SK-N-SH (cell line): ENCODE measurements at regions not wholly inside any gene's neighbourhood (a gene's known extent, or its start where the extent isn't known, plus 50 kb on each side); places are given as distances from the start of the nearest gene placed in this dataset.

ENCODE experiments used
- CTCF ChIA-PET: fragments of 300-600, 350-600 bp; formaldehyde crosslinking; extraction: SDS; loops from one replicate; lab custom pipeline; 2021; lab: Yijun Ruan, JAX
- POLR2A ChIA-PET: fragments of 350-600 bp; sonication (Branson Sonifier 250); formaldehyde crosslinking; extraction: SDS; loops from one replicate; lab custom pipeline; 2020; ENCODE audit warnings: antibody characterized with exemption, inconsistent platforms; lab: Yijun Ruan, JAX
- DNase-seq: peaks from one replicate; pipeline ENCODE4 v3.0.0; 2012
- H2AFZ ChIP-seq: fragments of 200-600 bp; sonication (generic); 2 replicates; pipeline ENCODE4 v1.8.1; 2016; ENCODE audit warnings: antibody characterized with exemption, mild to moderate bottlenecking, low read depth
- H3F3A ChIP-seq: fragments of 200-600 bp; sonication (generic); replicated peaks from 2 replicates; pipeline ENCODE3; 2016; ENCODE audit warnings: antibody characterized with exemption, mild to moderate bottlenecking; ENCODE audit not compliant: insufficient read depth
- H3K27ac ChIP-seq, 2 experiments: fragments of 200-500 bp in 1 of 2; fragments of 200-600 bp in 1 of 2; sonication (Bioruptor generic) in 1 of 2; sonication (generic), shearing (Covaris generic) in 1 of 2; 2 replicates each; pipeline versions ENCODE4 v1.5.1 to v1.6.1; 2014 to 2016; ENCODE audit warnings: low read depth in 2 of 2, inconsistent platforms in 1 of 2, low read length in 1 of 2, mild to moderate bottlenecking in 1 of 2, mixed read lengths in 1 of 2
- H3K27me3 ChIP-seq: fragments of 200-600 bp; sonication (generic), shearing (Covaris generic); 2 replicates; pipeline ENCODE4 v1.6.1; 2016; ENCODE audit warnings: mixed run types; ENCODE audit not compliant: insufficient read depth
- H3K36me3 ChIP-seq, 2 experiments: fragments of 200-500 bp in 1 of 2; fragments of 200-600 bp in 1 of 2; sonication (Bioruptor generic) in 1 of 2; sonication (generic) in 1 of 2; replicated peaks in 1 of 2; 2 replicates each; pipeline versions ENCODE3 to v1.5.1; 2014 to 2016; ENCODE audit warnings: low read length in 1 of 2, mild to moderate bottlenecking in 1 of 2; ENCODE audit not compliant: insufficient read depth in 2 of 2, control insufficient read depth in 1 of 2
- H3K4me1 ChIP-seq, 2 experiments: fragments of 200-500 bp in 1 of 2; fragments of 200-600 bp in 1 of 2; sonication (Bioruptor generic) in 1 of 2; sonication (generic), shearing (Covaris generic) in 1 of 2; 2 replicates each; pipeline versions ENCODE4 v1.5.1 to v1.6.1; 2014 to 2016; ENCODE audit warnings: low read depth in 1 of 2, low read length in 1 of 2, mixed run types in 1 of 2; ENCODE audit not compliant: insufficient read depth in 2 of 2, control insufficient read depth in 1 of 2
- H3K4me2 ChIP-seq: fragments of 200-600 bp; sonication (generic), shearing (Covaris generic); 2 replicates; pipeline ENCODE4 v1.6.1; 2017; ENCODE audit warnings: mixed run types
- H3K4me3 ChIP-seq, 2 experiments: fragments of 200-500 bp in 1 of 2; fragments of 200-600 bp in 1 of 2; sonication (Bioruptor generic) in 1 of 2; sonication (generic), shearing (Covaris generic) in 1 of 2; 2 replicates each; pipeline versions ENCODE4 v1.5.1 to v1.8.1; 2014 to 2016; ENCODE audit warnings: low read depth in 2 of 2, inconsistent platforms in 1 of 2, low read length in 1 of 2, mild to moderate bottlenecking in 1 of 2, mixed read lengths in 1 of 2, moderate library complexity in 1 of 2
- H3K79me2 ChIP-seq: fragments of 200-600 bp; sonication (generic); 2 replicates; pipeline ENCODE4 v1.8.1; 2017; ENCODE audit warnings: mild to moderate bottlenecking; ENCODE audit not compliant: insufficient read depth
- H3K9ac ChIP-seq: fragments of 200-600 bp; sonication (generic); 2 replicates; pipeline ENCODE4 v1.6.1; 2017; ENCODE audit warnings: mixed run types
- H3K9me2 ChIP-seq: fragments of 200-600 bp; sonication (generic); 2 replicates; pipeline ENCODE4 v1.6.1; 2017; ENCODE audit warnings: mixed run types
- H3K9me3 ChIP-seq: fragments of 200-600 bp; sonication (generic); 2 replicates; pipeline ENCODE4 v1.6.1; 2017; ENCODE audit warnings: mixed run types, mild to moderate bottlenecking, moderate library complexity
- H4K20me1 ChIP-seq: fragments of 200-600 bp; sonication (generic); 2 replicates; pipeline ENCODE4 v1.6.1; 2017; ENCODE audit warnings: mild to moderate bottlenecking, mixed run types; ENCODE audit not compliant: insufficient read depth
- CHD2 ChIP-seq: fragments of 150-350 bp; IDR thresholded peaks from 2 replicates; pipeline ENCODE4 v1.6.1; 2018; ENCODE audit warnings: low read length; ENCODE audit not compliant: partially characterized antibody
- CTCF ChIP-seq: fragments of 200-600 bp; sonication (generic); IDR thresholded peaks from 2 replicates; pipeline ENCODE4 v1.6.1; 2017; ENCODE audit warnings: antibody characterized with exemption, mild to moderate bottlenecking, moderate library complexity
- EZH2phosphoT487 ChIP-seq: fragments of 200-600 bp; sonication (generic); IDR thresholded peaks from 2 replicates; pipeline ENCODE4 v1.6.1; 2017; ENCODE audit warnings: low read depth, mixed run types, mild to moderate bottlenecking, antibody characterized with exemption, moderate library complexity, borderline replicate concordance
- FOXJ3 ChIP-seq: sonication (generic); formaldehyde crosslinking; IDR thresholded peaks from 2 replicates; pipeline ENCODE4 v1.5.1; 2020; ENCODE audit warnings: mild to moderate bottlenecking, missing genetic modification reagents
- FOXM1 ChIP-seq: IDR thresholded peaks from 2 replicates; pipeline ENCODE4 v1.4.0; 2012; ENCODE audit warnings: low read depth, mild to moderate bottlenecking
- JUND ChIP-seq: IDR thresholded peaks from 2 replicates; pipeline ENCODE4 v1.4.0; 2012
- MAX ChIP-seq: IDR thresholded peaks from 2 replicates; pipeline ENCODE4 v1.4.0; 2012; ENCODE audit warnings: low read depth
- MXI1 ChIP-seq: IDR thresholded peaks from 2 replicates; pipeline ENCODE4 v1.6.1; 2012; ENCODE audit warnings: mild to moderate bottlenecking, low read depth, low read length, improper control_type of control experiment
- NRF1 ChIP-seq: IDR thresholded peaks from 2 replicates; pipeline ENCODE4 v1.6.1; 2012; ENCODE audit warnings: low read depth, mild to moderate bottlenecking, low read length
- RAD21 ChIP-seq: IDR thresholded peaks from 2 replicates; pipeline ENCODE4 v1.6.1; 2012; ENCODE audit warnings: mild to moderate bottlenecking, low read length
- RCOR1 ChIP-seq: fragments of 150-350 bp; IDR thresholded peaks from 2 replicates; pipeline ENCODE4 v1.6.1; 2017; ENCODE audit warnings: antibody characterized with exemption, low read length
- RFX5 ChIP-seq: IDR thresholded peaks from 2 replicates; pipeline ENCODE4 v1.6.1; 2012; ENCODE audit warnings: mild to moderate bottlenecking, improper control_type of control experiment, low read length
- SIN3A ChIP-seq: IDR thresholded peaks from 2 replicates; pipeline ENCODE4 v1.6.1; 2012; ENCODE audit warnings: low read depth, mild to moderate bottlenecking, low read length, moderate library complexity, borderline replicate concordance
- TAF1 ChIP-seq: IDR thresholded peaks from 2 replicates; pipeline ENCODE4 v1.6.1; 2012; ENCODE audit warnings: low read depth, mild to moderate bottlenecking, low read length, moderate library complexity, borderline replicate concordance
- TCF12 ChIP-seq: IDR thresholded peaks from 2 replicates; pipeline ENCODE4 v1.4.0; 2012
- TEAD4 ChIP-seq: IDR thresholded peaks from 2 replicates; pipeline ENCODE4 v1.4.0; 2012; ENCODE audit warnings: mild to moderate bottlenecking, borderline replicate concordance; ENCODE audit not compliant: insufficient read depth
- USF2 ChIP-seq: fragments of 150-350 bp; IDR thresholded peaks from 2 replicates; pipeline ENCODE4 v1.6.1; 2017; ENCODE audit warnings: antibody characterized with exemption, low read length, low read depth, borderline replicate concordance
- WGBS: methylation state at CpG from one replicate; pipeline ENCODE4 v1.1.6; 2017; ENCODE audit warnings: low lambda C conversion rate; 5-methylcytosine and 5-hydroxymethylcytosine counted together
- TF ChIP-seq, protein P1 (sequence below): IDR thresholded peaks from 2 replicates; pipeline ENCODE4 v1.6.1; 2012; ENCODE audit warnings: mild to moderate bottlenecking, low read depth, low read length, moderate library complexity

DNA sequence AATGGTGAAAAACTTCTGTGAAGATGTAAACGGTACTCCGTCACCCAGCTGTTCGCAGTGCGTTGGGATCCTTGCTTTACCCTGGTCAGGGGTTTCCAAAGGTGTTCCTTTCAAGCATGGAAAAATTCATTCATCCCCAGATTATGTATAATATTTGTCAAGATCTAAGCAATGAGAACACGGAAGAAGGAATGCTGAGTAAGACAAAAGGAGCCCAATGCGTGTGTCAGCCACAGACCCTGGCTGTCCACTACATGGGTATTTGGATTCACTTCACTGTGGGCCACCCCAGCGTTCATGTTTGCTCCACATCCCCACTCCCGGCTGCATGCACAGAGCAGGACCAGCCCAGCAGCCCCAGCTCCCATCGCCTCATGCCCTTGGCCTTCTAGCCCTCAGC lies 241.3 kb upstream of the CELF2 start (continued):
- TF ChIP-seq, protein P1, sequence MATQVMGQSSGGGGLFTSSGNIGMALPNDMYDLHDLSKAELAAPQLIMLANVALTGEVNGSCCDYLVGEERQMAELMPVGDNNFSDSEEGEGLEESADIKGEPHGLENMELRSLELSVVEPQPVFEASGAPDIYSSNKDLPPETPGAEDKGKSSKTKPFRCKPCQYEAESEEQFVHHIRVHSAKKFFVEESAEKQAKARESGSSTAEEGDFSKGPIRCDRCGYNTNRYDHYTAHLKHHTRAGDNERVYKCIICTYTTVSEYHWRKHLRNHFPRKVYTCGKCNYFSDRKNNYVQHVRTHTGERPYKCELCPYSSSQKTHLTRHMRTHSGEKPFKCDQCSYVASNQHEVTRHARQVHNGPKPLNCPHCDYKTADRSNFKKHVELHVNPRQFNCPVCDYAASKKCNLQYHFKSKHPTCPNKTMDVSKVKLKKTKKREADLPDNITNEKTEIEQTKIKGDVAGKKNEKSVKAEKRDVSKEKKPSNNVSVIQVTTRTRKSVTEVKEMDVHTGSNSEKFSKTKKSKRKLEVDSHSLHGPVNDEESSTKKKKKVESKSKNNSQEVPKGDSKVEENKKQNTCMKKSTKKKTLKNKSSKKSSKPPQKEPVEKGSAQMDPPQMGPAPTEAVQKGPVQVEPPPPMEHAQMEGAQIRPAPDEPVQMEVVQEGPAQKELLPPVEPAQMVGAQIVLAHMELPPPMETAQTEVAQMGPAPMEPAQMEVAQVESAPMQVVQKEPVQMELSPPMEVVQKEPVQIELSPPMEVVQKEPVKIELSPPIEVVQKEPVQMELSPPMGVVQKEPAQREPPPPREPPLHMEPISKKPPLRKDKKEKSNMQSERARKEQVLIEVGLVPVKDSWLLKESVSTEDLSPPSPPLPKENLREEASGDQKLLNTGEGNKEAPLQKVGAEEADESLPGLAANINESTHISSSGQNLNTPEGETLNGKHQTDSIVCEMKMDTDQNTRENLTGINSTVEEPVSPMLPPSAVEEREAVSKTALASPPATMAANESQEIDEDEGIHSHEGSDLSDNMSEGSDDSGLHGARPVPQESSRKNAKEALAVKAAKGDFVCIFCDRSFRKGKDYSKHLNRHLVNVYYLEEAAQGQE, result no peak
- TF ChIP-seq CHD2, result no peak
- TF ChIP-seq TEAD4, result no peak

DNA sequence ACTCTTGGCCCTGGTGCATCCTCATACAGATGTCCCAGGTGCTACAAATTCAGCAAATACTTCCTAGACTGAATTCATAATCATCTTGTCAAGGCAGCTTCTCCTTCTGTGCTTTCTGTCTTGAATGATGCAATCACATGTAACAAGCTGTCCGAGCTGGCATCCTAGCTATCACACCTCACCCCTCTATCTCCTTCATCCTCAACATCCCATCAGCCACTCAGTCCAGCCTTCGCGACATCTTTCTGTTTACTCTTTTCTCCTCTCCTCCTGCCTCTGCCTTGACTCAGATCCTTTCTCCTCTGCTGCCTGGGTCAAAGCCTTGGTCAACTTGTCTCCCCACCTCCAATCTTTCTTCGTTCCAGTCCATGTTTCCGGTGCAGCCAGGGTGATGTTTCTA lies 240.4 kb upstream of the CELF2 start:
- ChIA-PET CTCF (no interaction called here), POLR2A (no interaction called here)
- H3K9me3 ChIP-seq, result no peaks in the 10 kb centered on the region
- no peak overlapping the region for H3K27ac ChIP-seq
- no peaks in the 10 kb centered on the region for H3K9me2 ChIP-seq
- no peak for DNase-seq
- H3K4me2 ChIP-seq, result no peak overlapping the region
- no peaks in the 10 kb centered on the region for H3K4me1 ChIP-seq
- WGBS, result 50% methylated on average over 5 of the region's 5 CpGs
- no peak overlapping the region for H2AFZ ChIP-seq
- H3K36me3 ChIP-seq, result no peaks in the 10 kb centered on the region
- no peaks in the 10 kb centered on the region for H3F3A ChIP-seq
- H3K9ac ChIP-seq, result no peak overlapping the region
- H3K79me2 ChIP-seq, result no peaks in the 10 kb centered on the region
- TF ChIP-seq RFX5 (no peak), EZH2phosphoT487 (no peak), FOXJ3 (CRISPR knock-in tag) (no peak), TEAD4 (no peak), MAX (no peak), MXI1 (no peak), JUND (no peak), RAD21 (no peak), RCOR1 (no peak), CTCF (no peak), USF2 (no peak), FOXM1 (no peak), SIN3A (no peak), TAF1 (no peak), NRF1 (no peak), TCF12 (no peak)
- TF ChIP-seq, protein P1, result no peak
- H4K20me1 ChIP-seq, result no peaks in the 10 kb centered on the region
- H3K27me3 ChIP-seq, result no peaks in the 10 kb centered on the region
- H3K4me3 ChIP-seq, result no peak overlapping the region
